GM12873 (cell line): ENCODE measurements at regions not wholly inside any gene's neighbourhood (a gene's known extent, or its start where the extent isn't known, plus 50 kb on each side); places are given as distances from the start of the nearest gene placed in this dataset.

Source experiments
- CTCF ChIP-seq: IDR thresholded peaks from 2 replicates; pipeline ENCODE4 v1.5.1; 2012; ENCODE audit warnings: low read depth, mild to moderate bottlenecking, moderate library complexity, low read length, control low read depth; ENCODE audit not compliant: insufficient read depth; ENCODE audit errors: missing control alignments

GRCh38 chr9:118478752-118479151 lies 774.5 kb downstream of the TLR4 start:
- no peak for TF ChIP-seq CTCF

GRCh38 chr9:118482306-118482705 lies 778.1 kb downstream of the TLR4 start:
- no peak for TF ChIP-seq CTCF

- TF ChIP-seq CTCF = no peak
These were observed 779.5 kb downstream of the TLR4 start for GRCh38 chr9:118483677-118484076.

- TF ChIP-seq CTCF = no peak
These were observed 799.0 kb downstream of the TLR4 start for GRCh38 chr9:118503236-118503635.

GRCh38 chr9:118510711-118511110 lies 806.5 kb downstream of the TLR4 start:
- TF ChIP-seq CTCF = no peak

- TF ChIP-seq CTCF = no peak
These were observed 811.7 kb downstream of the TLR4 start for GRCh38 chr9:118515947-118516346.

GRCh38 chr9:118521261-118521660 lies 817.1 kb downstream of the TLR4 start:
- no peak for TF ChIP-seq CTCF
